HL-60 (cell line): ENCODE measurements at regions not wholly inside any gene's neighbourhood (a gene's known extent, or its start where the extent isn't known, plus 50 kb on each side); places are given as distances from the start of the nearest gene placed in this dataset.

Source experiments
- CTCF ChIP-seq: IDR thresholded peaks from one replicate; pipeline ENCODE4 v1.5.1; 2011; ENCODE audit warnings: low read length, control low read depth, inconsistent platforms; ENCODE audit not compliant: insufficient read depth
- GABPA ChIP-seq: IDR thresholded peaks from 2 replicates; pipeline ENCODE4 v1.6.1; 2012; ENCODE audit warnings: low read depth
- POLR2AphosphoS5 ChIP-seq: IDR thresholded peaks from 2 replicates; pipeline ENCODE4 v1.6.1; 2012; ENCODE audit warnings: low read depth
- REST ChIP-seq: IDR thresholded peaks from 2 replicates; pipeline ENCODE4 v1.6.1; 2012; ENCODE audit warnings: low read depth; ENCODE audit not compliant: insufficient replicate concordance

GRCh38 chrX:140563893-140564292 lies 59.0 kb upstream of the SOX3 start:
- no peak for TF ChIP-seq CTCF
- no peak for TF ChIP-seq GABPA
- no peak for TF ChIP-seq REST
- no peak for TF ChIP-seq POLR2AphosphoS5
